SU-DHL-6 (cell line): ENCODE measurements at regions not wholly inside any gene's neighbourhood (a gene's known extent, or its start where the extent isn't known, plus 50 kb on each side); places are given as distances from the start of the nearest gene placed in this dataset.

Source experiments
- H2AFZ ChIP-seq: fragments of 200-600 bp; sonication (generic); 2 replicates; pipeline ENCODE4 v1.6.1; 2014; ENCODE audit warnings: low read depth, mild to moderate bottlenecking, moderate library complexity, mixed read lengths, antibody characterized with exemption, low read length; ENCODE audit not compliant: severe bottlenecking
- H3F3A ChIP-seq: fragments of 200-600 bp; shearing (Covaris generic); 2 replicates; pipeline ENCODE4 v1.6.0; 2016; ENCODE audit warnings: antibody characterized with exemption, mild to moderate bottlenecking; ENCODE audit not compliant: insufficient read depth
- H3K27ac ChIP-seq: fragments of 200-600 bp; sonication (generic); 2 replicates; pipeline ENCODE4 v1.5.1; 2016; ENCODE audit warnings: low read depth, mild to moderate bottlenecking, low read length, moderate library complexity, mixed read lengths
- H3K27me3 ChIP-seq: fragments of 200-600 bp; sonication (generic), shearing (Covaris generic); 2 replicates; pipeline ENCODE4 v1.6.0; 2014; ENCODE audit warnings: mild to moderate bottlenecking, low read length
- H3K36me3 ChIP-seq: fragments of 200-600 bp; sonication (generic); 2 replicates; pipeline ENCODE4 v1.6.1; 2014; ENCODE audit warnings: mild to moderate bottlenecking, low read length, mixed read lengths
- H3K4me2 ChIP-seq: fragments of 300-600, 200-600 bp; shearing (Covaris generic), sonication (generic); 2 replicates; pipeline ENCODE4 v1.6.0; 2014; ENCODE audit warnings: low read length, low read depth, mild to moderate bottlenecking; ENCODE audit not compliant: poor library complexity, severe bottlenecking
- H3K4me3 ChIP-seq: fragments of 200-600 bp; sonication (generic); 2 replicates; pipeline ENCODE4 v1.5.1; 2014; ENCODE audit warnings: antibody characterized with exemption, low read length, mild to moderate bottlenecking, mixed read lengths; ENCODE audit not compliant: insufficient read depth, poor library complexity, severe bottlenecking
- H3K79me2 ChIP-seq: fragments of 200-600 bp; sonication (generic); 2 replicates; pipeline ENCODE4 v1.6.1; 2014; ENCODE audit warnings: mild to moderate bottlenecking, low read length, moderate library complexity; ENCODE audit not compliant: insufficient read depth
- H3K9ac ChIP-seq: fragments of 200-600 bp; sonication (generic); 2 replicates; pipeline ENCODE4 v1.7.0; 2014; ENCODE audit warnings: mild to moderate bottlenecking, low read length
- H3K9me2 ChIP-seq: fragments of 200-600 bp; sonication (generic); replicated peaks from 2 replicates; pipeline ENCODE4 v1.6.1; 2014; ENCODE audit warnings: low read length; ENCODE audit not compliant: insufficient read depth
- H3K9me3 ChIP-seq: fragments of 200-600 bp; sonication (generic); 2 replicates; pipeline ENCODE4 v1.6.1; 2014; ENCODE audit warnings: low read length, mixed read lengths; ENCODE audit not compliant: insufficient read depth
- H4K20me1 ChIP-seq: fragments of 200-600 bp; sonication (generic); 2 replicates; pipeline ENCODE4 v1.6.1; 2014; ENCODE audit warnings: low read depth, mild to moderate bottlenecking, antibody characterized with exemption, low read length, moderate library complexity, mixed read lengths
- CTCF ChIP-seq: fragments of 200-600 bp; sonication (generic); IDR thresholded peaks from one replicate; pipeline ENCODE4 v1.5.1; 2017; ENCODE audit warnings: antibody characterized with exemption, mild to moderate bottlenecking, low read length, moderate library complexity; ENCODE audit not compliant: insufficient read depth, poor library complexity, severe bottlenecking
- EZH2phosphoT487 ChIP-seq: fragments of 200-600 bp; sonication (generic), shearing (Covaris generic); conservative IDR thresholded peaks from 2 replicates; pipeline ENCODE4 v1.6.1; 2018; ENCODE audit warnings: mild to moderate bottlenecking, antibody characterized with exemption, low read length, moderate library complexity, mixed read lengths

- Histone ChIP-seq H3K27ac (no peak overlapping the region), H3K9ac (no peak overlapping the region), H3K9me3 (no peaks in the 10 kb centered on the region)
Observed at GRCh38 chr11:45089251-45089650, 57.2 kb upstream of the PRDM11 start.

GRCh38 chr11:45089676-45090499 is 56.6 kb upstream of the PRDM11 start:
- Histone ChIP-seq H3K9ac (no peak overlapping the region), H3K27ac (no peak overlapping the region), H4K20me1 (no peaks in the 10 kb centered on the region), H2AFZ (no peak overlapping the region), H3K4me2 (no peak overlapping the region), H3K9me3 (no peaks in the 10 kb centered on the region), H3K4me3 (no peak overlapping the region), H3K36me3 (no peaks in the 10 kb centered on the region), H3K27me3 (no peaks in the 10 kb centered on the region), H3K79me2 (no peaks in the 10 kb centered on the region), H3K9me2 (no peaks in the 10 kb centered on the region), H3F3A (no peaks in the 10 kb centered on the region)
- no peak for TF ChIP-seq EZH2phosphoT487
- no peak for TF ChIP-seq CTCF

More at GRCh38 chr11:45089251-45089650, 57.2 kb upstream of the PRDM11 start:
- H3K4me2 ChIP-seq: no peak overlapping the region
- no peaks in the 10 kb centered on the region for H3K36me3 ChIP-seq
- H3K79me2 ChIP-seq: no peaks in the 10 kb centered on the region
- TF ChIP-seq EZH2phosphoT487: no peak
- no peak for TF ChIP-seq CTCF
- H4K20me1 ChIP-seq: no peaks in the 10 kb centered on the region
- no peaks in the 10 kb centered on the region for H3F3A ChIP-seq
- no peak overlapping the region for H3K4me3 ChIP-seq
- H3K9me2 ChIP-seq: no peaks in the 10 kb centered on the region
- H2AFZ ChIP-seq: no peak overlapping the region
- no peaks in the 10 kb centered on the region for H3K27me3 ChIP-seq

- no peaks in the 10 kb centered on the region for H3K36me3 ChIP-seq
- H3K27ac ChIP-seq: no peak overlapping the region
- H3K27me3 ChIP-seq: no peaks in the 10 kb centered on the region
- H3K9ac ChIP-seq: no peak overlapping the region
- H4K20me1 ChIP-seq: no peaks in the 10 kb centered on the region
- no peak overlapping the region for H3K4me3 ChIP-seq
- TF ChIP-seq CTCF: no peak
- no peak for TF ChIP-seq EZH2phosphoT487
- H3K4me2 ChIP-seq: no peak overlapping the region
- no peaks in the 10 kb centered on the region for H3F3A ChIP-seq
- H3K79me2 ChIP-seq: no peaks in the 10 kb centered on the region
- no peak overlapping the region for H2AFZ ChIP-seq
- H3K9me3 ChIP-seq: no peaks in the 10 kb centered on the region
- H3K9me2 ChIP-seq: no peaks in the 10 kb centered on the region
Observed at GRCh38 chr11:45090607-45091006, 55.8 kb upstream of the PRDM11 start.
